ENCODE measurements at regions not wholly inside any gene's neighbourhood (a gene's known extent, or its start where the extent isn't known, plus 50 kb on each side); places are given as distances from the start of the nearest gene placed in this dataset.

DNA sequence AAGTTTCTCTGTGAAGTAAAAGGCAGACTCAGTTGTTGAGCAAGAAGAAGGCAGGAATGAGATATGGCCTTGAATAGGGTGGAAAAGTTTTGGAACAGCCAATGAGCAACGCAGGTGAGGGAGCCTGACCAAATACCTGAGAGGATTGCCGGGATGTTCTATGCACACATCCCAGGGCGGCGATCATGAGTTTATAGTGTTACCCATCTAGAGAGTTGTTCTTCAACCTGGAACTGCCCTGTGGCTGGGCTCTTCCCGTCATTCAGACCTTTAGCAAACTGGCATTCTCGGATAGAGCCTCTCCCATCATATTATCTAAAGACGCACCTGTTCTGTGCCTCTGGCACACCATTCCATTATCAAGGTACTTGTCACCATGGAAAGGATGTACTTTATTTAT lies 103.0 kb upstream of the KIF5B start:
- H3K4me3 ChIP-seq (replicated peaks; ENCODE audit: low read depth, low read length), result no peak overlapping the region
- DNase-seq (ENCODE audit: extremely low read depth, low read depth), result no peak
- TF ChIP-seq, protein P1, sequence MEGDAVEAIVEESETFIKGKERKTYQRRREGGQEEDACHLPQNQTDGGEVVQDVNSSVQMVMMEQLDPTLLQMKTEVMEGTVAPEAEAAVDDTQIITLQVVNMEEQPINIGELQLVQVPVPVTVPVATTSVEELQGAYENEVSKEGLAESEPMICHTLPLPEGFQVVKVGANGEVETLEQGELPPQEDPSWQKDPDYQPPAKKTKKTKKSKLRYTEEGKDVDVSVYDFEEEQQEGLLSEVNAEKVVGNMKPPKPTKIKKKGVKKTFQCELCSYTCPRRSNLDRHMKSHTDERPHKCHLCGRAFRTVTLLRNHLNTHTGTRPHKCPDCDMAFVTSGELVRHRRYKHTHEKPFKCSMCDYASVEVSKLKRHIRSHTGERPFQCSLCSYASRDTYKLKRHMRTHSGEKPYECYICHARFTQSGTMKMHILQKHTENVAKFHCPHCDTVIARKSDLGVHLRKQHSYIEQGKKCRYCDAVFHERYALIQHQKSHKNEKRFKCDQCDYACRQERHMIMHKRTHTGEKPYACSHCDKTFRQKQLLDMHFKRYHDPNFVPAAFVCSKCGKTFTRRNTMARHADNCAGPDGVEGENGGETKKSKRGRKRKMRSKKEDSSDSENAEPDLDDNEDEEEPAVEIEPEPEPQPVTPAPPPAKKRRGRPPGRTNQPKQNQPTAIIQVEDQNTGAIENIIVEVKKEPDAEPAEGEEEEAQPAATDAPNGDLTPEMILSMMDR (IDR thresholded peaks at IDR 0.05; ENCODE audit: low read depth, low read length, missing control alignments), result no peak

DNA sequence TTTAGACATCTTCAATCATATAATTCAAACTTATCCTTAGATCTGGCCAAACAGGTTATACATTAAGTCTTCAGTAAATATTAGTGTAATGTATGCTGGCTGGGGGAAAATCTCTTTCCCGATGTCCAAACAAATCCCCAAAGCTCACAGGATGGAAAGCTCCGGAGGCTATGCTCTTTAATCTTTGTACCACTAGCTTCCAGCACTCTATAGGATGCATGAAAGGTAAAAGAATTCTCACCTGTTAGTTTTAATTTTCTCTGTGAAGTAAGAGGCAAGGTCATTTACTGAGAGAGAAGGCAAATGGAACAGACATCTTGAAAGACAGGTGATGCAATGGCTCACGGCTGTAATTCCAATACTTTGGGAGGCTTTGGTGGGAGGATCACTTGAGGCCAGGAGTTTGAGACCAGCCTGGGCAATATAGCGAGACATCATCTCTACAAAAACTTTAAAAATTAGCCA lies 99.8 kb upstream of the KIF5B start:
- DNase-seq (ENCODE audit: extremely low read depth, low read depth), result no peak
- TF ChIP-seq, protein P1 (IDR thresholded peaks at IDR 0.05; ENCODE audit: low read depth, low read length, missing control alignments), result no peak
- H3K4me3 ChIP-seq (replicated peaks; ENCODE audit: low read depth, low read length), result no peak overlapping the region

- TF ChIP-seq, protein P1 (IDR thresholded peaks at IDR 0.05; ENCODE audit: low read depth, low read length, missing control alignments), result no peak
- DNase-seq (ENCODE audit: extremely low read depth, low read depth), result no peak
- H3K4me3 ChIP-seq (replicated peaks; ENCODE audit: low read depth, low read length), result no peak overlapping the region
These were observed 98.9 kb upstream of the KIF5B start for GRCh38 chr10:32155075-32155516.

- TF ChIP-seq, protein P1 (IDR thresholded peaks at IDR 0.05; ENCODE audit: low read depth, low read length, missing control alignments), result no peak
- H3K4me3 ChIP-seq (replicated peaks; ENCODE audit: low read depth, low read length), result no peak overlapping the region
- DNase-seq (ENCODE audit: extremely low read depth, low read depth), result no peak
These were observed 97.7 kb upstream of the KIF5B start for GRCh38 chr10:32153931-32154330.

DNA sequence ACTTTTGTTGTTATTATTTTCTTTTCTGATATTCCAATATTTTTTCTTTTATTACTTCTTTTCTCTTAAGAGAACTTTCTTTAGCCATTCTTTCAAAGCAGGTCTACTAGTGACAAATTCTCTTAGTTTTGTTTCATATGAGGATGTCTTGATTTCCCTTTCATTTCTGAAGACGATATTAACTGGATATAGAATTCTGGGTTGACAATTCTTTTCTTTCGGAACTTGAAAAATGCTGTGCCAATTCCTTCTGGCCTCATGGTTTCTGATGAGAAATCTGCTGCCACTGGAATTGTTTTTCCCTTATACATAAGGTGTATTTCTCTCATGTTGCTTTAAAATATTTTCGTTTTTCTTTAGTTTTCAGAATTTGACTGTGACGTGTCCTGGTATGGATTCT lies 97.0 kb upstream of the KIF5B start:
- TF ChIP-seq, protein P1 (IDR thresholded peaks at IDR 0.05; ENCODE audit: low read depth, low read length, missing control alignments), result no peak
- no peak overlapping the region for H3K4me3 ChIP-seq (replicated peaks; ENCODE audit: low read depth, low read length)
- no peak for DNase-seq (ENCODE audit: extremely low read depth, low read depth)

GRCh38 chr10:32151871-32152270 lies 95.6 kb upstream of the KIF5B start:
- no peak for DNase-seq (ENCODE audit: extremely low read depth, low read depth)
- no peak overlapping the region for H3K4me3 ChIP-seq (replicated peaks; ENCODE audit: low read depth, low read length)

More at GRCh38 chr10:32151871-32152270, 95.6 kb upstream of the KIF5B start:
- TF ChIP-seq, protein P1 (IDR thresholded peaks at IDR 0.05; ENCODE audit: low read depth, low read length, missing control alignments), result no peak

All from HFF-Myc (cell line).